H9 (cell line): ENCODE measurements at regions not wholly inside any gene's neighbourhood (a gene's known extent, or its start where the extent isn't known, plus 50 kb on each side); places are given as distances from the start of the nearest gene placed in this dataset.

Experiments used
- DNase-seq: peaks from one replicate; pipeline ENCODE4 v3.0.0-alpha.2; 2017
- H2AFZ ChIP-seq: one replicate; pipeline ENCODE4 v1.6.1; 2013; ENCODE audit warnings: mild to moderate bottlenecking, low read length, control low read depth, moderate library complexity
- H2AK5ac ChIP-seq: 2 replicates; pipeline ENCODE4 v1.6.1; 2013; ENCODE audit warnings: low read length, control low read depth, mixed read lengths; ENCODE audit not compliant: insufficient read length
- H2BK120ac ChIP-seq: one replicate; pipeline ENCODE4 v1.6.1; 2013; ENCODE audit warnings: low read depth, mild to moderate bottlenecking, low read length, control low read depth, inconsistent platforms; ENCODE audit not compliant: poor library complexity, severe bottlenecking
- H2BK12ac ChIP-seq: 2 replicates; pipeline ENCODE4 v1.6.1; 2013; ENCODE audit warnings: low read length, control low read depth, mixed read lengths, low read depth; ENCODE audit not compliant: insufficient read length
- H2BK15ac ChIP-seq: 2 replicates; pipeline ENCODE4 v1.6.1; 2013; ENCODE audit warnings: low read depth, low read length, control low read depth
- H2BK20ac ChIP-seq: one replicate; pipeline ENCODE4 v1.6.1; 2013; ENCODE audit warnings: low read depth, mild to moderate bottlenecking, low read length, control low read depth, inconsistent platforms; ENCODE audit not compliant: poor library complexity, severe bottlenecking
- H2BK5ac ChIP-seq: 2 replicates; pipeline ENCODE4 v1.6.1; 2013; ENCODE audit warnings: low read length, control low read depth, mixed read lengths; ENCODE audit not compliant: insufficient read length
- H3K14ac ChIP-seq: 2 replicates; pipeline ENCODE4 v1.6.1; 2013; ENCODE audit warnings: low read length, control low read depth; ENCODE audit not compliant: insufficient read depth
- H3K18ac ChIP-seq: 2 replicates; pipeline ENCODE4 v1.6.1; 2013; ENCODE audit warnings: low read depth, mild to moderate bottlenecking, mixed read lengths, low read length, control low read depth; ENCODE audit not compliant: insufficient read length
- H3K23ac ChIP-seq: 2 replicates; pipeline ENCODE4 v1.6.1; 2013; ENCODE audit warnings: low read length, control low read depth, mixed read lengths, low read depth; ENCODE audit not compliant: insufficient read length
- H3K23me2 ChIP-seq: 2 replicates; pipeline ENCODE4 v1.6.1; 2013; ENCODE audit warnings: low read depth, mild to moderate bottlenecking, mixed read lengths, low read length, control low read depth; ENCODE audit not compliant: insufficient read length, poor library complexity, severe bottlenecking
- H3K27ac ChIP-seq: 2 replicates; pipeline ENCODE4 v1.5.1; 2013; ENCODE audit warnings: low read length, control low read depth, mixed read lengths, low read depth; ENCODE audit not compliant: insufficient read length
- H3K27me3 ChIP-seq: 2 replicates; pipeline ENCODE4 v1.6.1; 2013; ENCODE audit warnings: low read length, control low read depth, inconsistent platforms; ENCODE audit not compliant: insufficient read depth
- H3K4ac ChIP-seq: 2 replicates; pipeline ENCODE4 v1.6.1; 2013; ENCODE audit warnings: low read depth, mild to moderate bottlenecking, control low read depth, inconsistent platforms, low read length, moderate library complexity
- H3K4me1 ChIP-seq: 2 replicates; pipeline ENCODE4 v1.6.1; 2013; ENCODE audit warnings: low read length, control low read depth, inconsistent platforms; ENCODE audit not compliant: insufficient read depth
- H3K4me2 ChIP-seq: 2 replicates; pipeline ENCODE4 v1.6.1; 2013; ENCODE audit warnings: low read length, control low read depth, mixed read lengths; ENCODE audit not compliant: insufficient read length, insufficient read depth
- H3K56ac ChIP-seq: 2 replicates; pipeline ENCODE4 v1.6.1; 2013; ENCODE audit warnings: low read depth, mild to moderate bottlenecking, mixed read lengths, low read length, control low read depth; ENCODE audit not compliant: insufficient read length
- H3K79me1 ChIP-seq: 2 replicates; pipeline ENCODE4 v1.6.1; 2013; ENCODE audit warnings: low read depth, mild to moderate bottlenecking, moderate library complexity, low read length, control low read depth, inconsistent platforms; ENCODE audit not compliant: insufficient read depth, poor library complexity, severe bottlenecking
- H3K79me2 ChIP-seq: 2 replicates; pipeline ENCODE4 v1.6.1; 2013; ENCODE audit warnings: low read length, control low read depth, inconsistent platforms; ENCODE audit not compliant: insufficient read depth
- H3K9ac ChIP-seq: 2 replicates; pipeline ENCODE4 v1.6.1; 2013; ENCODE audit warnings: low read length, control low read depth, mixed read lengths; ENCODE audit not compliant: insufficient read length; ENCODE audit errors: extremely low read depth
- H3K9me3 ChIP-seq: one replicate; pipeline ENCODE4 v1.6.1; 2013; ENCODE audit warnings: low read depth, low read length, inconsistent platforms; ENCODE audit not compliant: control insufficient read depth
- H3T11ph ChIP-seq: one replicate; pipeline ENCODE4 v1.6.1; 2013; ENCODE audit warnings: mild to moderate bottlenecking, low read length, control low read depth, inconsistent platforms
- H4K20me1 ChIP-seq: one replicate; pipeline ENCODE4 v1.6.1; 2013; ENCODE audit not compliant: control insufficient read depth, insufficient read length, insufficient read depth
- H4K5ac ChIP-seq: 2 replicates; pipeline ENCODE4 v1.6.1; 2013; ENCODE audit warnings: low read depth, mild to moderate bottlenecking, mixed read lengths, low read length, control low read depth; ENCODE audit not compliant: insufficient read length
- H4K8ac ChIP-seq: replicated peaks from 2 replicates; pipeline ENCODE4 v1.6.1; 2013; ENCODE audit warnings: low read length, control low read depth, mixed read lengths, low read depth; ENCODE audit not compliant: insufficient read length
- H4K91ac ChIP-seq: 2 replicates; pipeline ENCODE4 v1.6.1; 2013; ENCODE audit warnings: low read depth, mild to moderate bottlenecking, moderate library complexity, mixed read lengths, low read length, control low read depth; ENCODE audit not compliant: insufficient read length
- H3K27ac Mint-ChIP-seq, 3 experiments: 2 replicates in 2 of 3; 3 replicates in 1 of 3; pipeline ENCODE4 v1.8.0; 2020 to 2021; ENCODE audit warnings: mixed read lengths in 3 of 3, mild to moderate bottlenecking in 1 of 3, moderate library complexity in 1 of 3
- H3K27me3 Mint-ChIP-seq: 2 replicates; pipeline ENCODE4 v1.8.0; 2021; ENCODE audit warnings: low read depth, mild to moderate bottlenecking, moderate library complexity, mixed read lengths
- H3K36me3 Mint-ChIP-seq, 3 experiments: 2 replicates in 2 of 3; 3 replicates in 1 of 3; pipeline ENCODE4 v1.8.0; 2020 to 2021; ENCODE audit warnings: low read depth in 3 of 3, mixed read lengths in 3 of 3; ENCODE audit not compliant: insufficient read depth in 1 of 3
- H3K4me1 Mint-ChIP-seq, 2 experiments: 2 replicates each; pipeline ENCODE4 v1.8.0; 2020; ENCODE audit warnings: mixed read lengths in 2 of 2
- H3K4me3 Mint-ChIP-seq, 2 experiments: 2 replicates in 1 of 2; 3 replicates in 1 of 2; pipeline ENCODE4 v1.8.0; 2020 to 2021; ENCODE audit warnings: mild to moderate bottlenecking in 2 of 2, mixed read lengths in 2 of 2, moderate library complexity in 1 of 2
- H3K9me3 Mint-ChIP-seq, 2 experiments: 2 replicates in 1 of 2; 3 replicates in 1 of 2; pipeline ENCODE4 v1.8.0; 2020; ENCODE audit warnings: mild to moderate bottlenecking in 2 of 2, mixed read lengths in 2 of 2, moderate library complexity in 1 of 2
- CTCF ChIP-seq: fragments of 200-600 bp; sonication (generic); conservative IDR thresholded peaks from 3 replicates; pipeline ENCODE4 v1.8.0; 2021; ENCODE audit warnings: antibody characterized with exemption, mild to moderate bottlenecking
- WGBS: extraction: QIAGEN DNeasy Blood & Tissue Kit; methylation state at CpG from one replicate; pipeline ENCODE4 v1.1.7; 2013; ENCODE audit warnings: missing lambda C conversion rate, low lambda C conversion rate, mixed read lengths; ENCODE audit not compliant: insufficient read length; ENCODE audit errors: extremely low coverage; 5-methylcytosine and 5-hydroxymethylcytosine counted together

DNA sequence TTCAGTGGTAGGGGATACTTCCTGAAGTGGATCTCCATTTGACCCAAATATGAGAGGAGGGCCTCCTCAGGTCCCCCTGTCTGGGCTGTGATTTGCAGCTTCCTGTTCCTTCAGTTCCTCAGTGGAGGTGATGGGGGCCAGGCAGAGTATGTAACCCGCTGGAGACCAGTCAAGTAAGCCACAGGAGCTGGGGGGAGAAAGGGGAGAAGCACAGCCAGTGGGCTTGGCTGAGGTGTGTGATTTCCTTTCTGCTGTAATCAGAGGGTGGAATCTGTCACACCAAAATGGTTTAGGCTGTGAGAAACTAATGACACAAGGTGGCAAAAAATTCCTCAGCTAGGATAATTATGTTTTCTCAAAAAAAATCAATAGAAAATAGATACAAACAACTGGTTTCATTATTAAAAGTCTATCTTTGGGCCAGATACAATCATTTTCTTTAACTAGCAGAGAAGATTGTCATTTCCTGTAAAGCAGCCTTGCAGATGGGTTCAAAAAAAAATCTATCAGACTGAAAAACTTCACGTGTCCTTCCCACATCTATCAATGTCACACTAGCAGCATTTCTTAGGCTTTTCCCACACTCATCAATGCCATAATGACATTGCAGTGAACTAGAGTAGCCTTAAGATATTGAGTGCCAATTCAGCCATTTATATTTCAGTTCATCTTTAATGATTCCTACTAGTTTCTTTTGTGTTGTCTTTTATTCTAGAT lies 1660.3 kb downstream of the EFNB2 start:
- no peak overlapping the region for H3K9ac ChIP-seq
- no peak overlapping the region for H3K27ac ChIP-seq
- H4K5ac ChIP-seq: no peak overlapping the region
- no peak for DNase-seq
- H3K27ac Mint-ChIP-seq: no peak overlapping the region
- H3K4me2 ChIP-seq: no peak overlapping the region
- H3K4me1 ChIP-seq: no peaks in the 10 kb centered on the region
- no peak overlapping the region for H2AFZ ChIP-seq
- no peak overlapping the region for H3K18ac ChIP-seq
- no peak for TF ChIP-seq CTCF
- H3T11ph ChIP-seq: no peak overlapping the region
- H3K4me1 Mint-ChIP-seq: peaks cover 5% of the 10 kb centered on the region in 2 experiments; a peak in 3 of 4 replicates
- no peaks in the 10 kb centered on the region for H4K20me1 ChIP-seq
- no peak overlapping the region for H2AK5ac ChIP-seq
- WGBS: no CpG with 5 or more reads among the region's 2 CpGs
- no peak overlapping the region for H2BK15ac ChIP-seq
- no peaks in the 10 kb centered on the region for H3K36me3 Mint-ChIP-seq
- H2BK120ac ChIP-seq: no peak overlapping the region
- no peak overlapping the region for H3K56ac ChIP-seq
- H3K23ac ChIP-seq: no peak overlapping the region
- H3K27me3 Mint-ChIP-seq: no peaks in the 10 kb centered on the region
- H3K79me2 ChIP-seq: no peaks in the 10 kb centered on the region
- no peak overlapping the region for H2BK5ac ChIP-seq
- no peak overlapping the region for H2BK12ac ChIP-seq
- H3K9me3 Mint-ChIP-seq: no peaks in the 10 kb centered on the region
- no peaks in the 10 kb centered on the region for H3K9me3 ChIP-seq
- H4K91ac ChIP-seq: no peak overlapping the region
- H3K23me2 ChIP-seq: no peaks in the 10 kb centered on the region
- no peaks in the 10 kb centered on the region for H3K27me3 ChIP-seq
- H4K8ac ChIP-seq: no peak overlapping the region
- no peak overlapping the region for H3K4ac ChIP-seq
- no peak overlapping the region for H3K4me3 Mint-ChIP-seq
- H3K79me1 ChIP-seq: no peaks in the 10 kb centered on the region
- no peak overlapping the region for H2BK20ac ChIP-seq
- no peak overlapping the region for H3K14ac ChIP-seq
